Small intestine (tissue), 7 donors: ENCODE measurements at regions not wholly inside any gene's neighbourhood (a gene's known extent, or its start where the extent isn't known, plus 50 kb on each side); places are given as distances from the start of the nearest gene placed in this dataset.

ENCODE experiments used
- DNase-seq, 2 donors: peaks; one replicate each; pipeline versions ENCODE4 v3.0.0 to v3.0.0-alpha.2; 2013
- FAIRE-seq: peaks from 2 replicates; lab custom pipeline; 2012; peaks lifted over from hg19 to GRCh38; lab: Jason Lieb, UNC
- H3K27ac ChIP-seq, 3 donors: one replicate each; pipeline ENCODE4 v1.5.1; 2013; ENCODE audit warnings: low read length in 2 of 3, mild to moderate bottlenecking in 2 of 3, control low read depth in 1 of 3, inconsistent platforms in 1 of 3, low read depth in 1 of 3, moderate library complexity in 1 of 3
- H3K27me3 ChIP-seq, 3 donors: one replicate each; pipeline ENCODE4 v1.6.1; 2013; ENCODE audit warnings: low read length in 3 of 3, inconsistent platforms in 1 of 3; ENCODE audit not compliant: control insufficient read depth in 3 of 3, insufficient read depth in 3 of 3
- H3K36me3 ChIP-seq, 3 donors: one replicate each; pipeline ENCODE4 v1.6.1; 2013; ENCODE audit warnings: low read length in 3 of 3, inconsistent platforms in 1 of 3, low read depth in 1 of 3, mild to moderate bottlenecking in 1 of 3, moderate library complexity in 1 of 3; ENCODE audit not compliant: control insufficient read depth in 3 of 3, insufficient read depth in 2 of 3
- H3K4me1 ChIP-seq, 3 donors: one replicate each; pipeline ENCODE4 v1.6.1; 2013; ENCODE audit warnings: low read length in 2 of 3, inconsistent platforms in 1 of 3, low read depth in 1 of 3, mild to moderate bottlenecking in 1 of 3, moderate library complexity in 1 of 3; ENCODE audit not compliant: control insufficient read depth in 3 of 3, insufficient read depth in 2 of 3
- H3K4me3 ChIP-seq, 3 donors: one replicate each; pipeline ENCODE4 v1.5.1; 2013; ENCODE audit warnings: low read length in 3 of 3, control low read depth in 1 of 3, inconsistent platforms in 1 of 3, low read depth in 1 of 3, mild to moderate bottlenecking in 1 of 3, moderate library complexity in 1 of 3
- H3K9me3 ChIP-seq, 2 donors: one replicate each; pipeline ENCODE4 v1.6.1; 2013; ENCODE audit warnings: low read depth in 1 of 2, low read length in 1 of 2; ENCODE audit not compliant: control insufficient read depth in 2 of 2, insufficient read depth in 1 of 2
- WGBS, 3 donors: extraction: QIAGEN DNeasy Blood & Tissue Kit; methylation state at CpG; one replicate each; pipeline ENCODE4 v1.1.7; 2013; 5-methylcytosine and 5-hydroxymethylcytosine counted together
- donor health status: healthy with polysubstance abuse.
- donor health status: control.
- donor health status: control.
- donor health status: Bipolar disorder and iron deficiency.
- donor health status: healthy.

GRCh38 chr2:120866071-120866470 lies 130.4 kb downstream of the GLI2 start:
- H3K4me1 ChIP-seq, result peaks cover 0 to 7% (median 0%) of the 10 kb centered on the region in 3 donors
- H3K27me3 ChIP-seq, result peaks cover 0 to 52% (median 9%) of the 10 kb centered on the region in 3 donors
- no peak overlapping the region for H3K4me3 ChIP-seq
- H3K36me3 ChIP-seq, result no peaks in the 10 kb centered on the region
- H3K9me3 ChIP-seq, result no peaks in the 10 kb centered on the region
- DNase-seq (no peak), FAIRE-seq (no peak)
- WGBS, 3 donors, result 84 to 86% (median 84%) methylated on average over 7 of the region's 7 CpGs
- no peak overlapping the region for H3K27ac ChIP-seq

- peaks cover 0 to 57% (median 9%) of the 10 kb centered on the region in 3 donors for H3K27me3 ChIP-seq
- WGBS, 3 donors, result 77 to 83% (median 81%) methylated on average over 14 of the region's 14 CpGs
- H3K27ac ChIP-seq, result peak overlapping the region in 2 of 3 donors; percentile 52 to 74
- DNase-seq (no peak), FAIRE-seq (no peak)
- H3K36me3 ChIP-seq, result no peaks in the 10 kb centered on the region
- no peak overlapping the region for H3K4me3 ChIP-seq
- peaks cover 0 to 7% (median 0%) of the 10 kb centered on the region in 3 donors for H3K4me1 ChIP-seq
- no peaks in the 10 kb centered on the region for H3K9me3 ChIP-seq
These were observed 130.9 kb downstream of the GLI2 start for GRCh38 chr2:120866483-120867140.

GRCh38 chr2:120867290-120868241 lies 131.9 kb downstream of the GLI2 start:
- FAIRE-seq (no peak), DNase-seq (peak in 1 of 2 donors; percentile 54)
- Histone ChIP-seq H3K27ac (peak overlapping the region in 2 of 3 donors; percentile 73 to 74), H3K4me3 (peak overlapping the region in 1 of 3 donors; percentile 21), H3K4me1 (peaks cover 0 to 7% (median 0%) of the 10 kb centered on the region in 3 donors), H3K27me3 (peaks cover 0 to 59% (median 11%) of the 10 kb centered on the region in 3 donors), H3K36me3 (no peaks in the 10 kb centered on the region), H3K9me3 (no peaks in the 10 kb centered on the region)
- whole genome bisulfite sequencing, 3 donors, result 11 to 27% (median 21%) methylated on average over 45 to 54 of the region's 54 CpGs

GRCh38 chr2:120868366-120868765 lies 132.7 kb downstream of the GLI2 start:
- Histone ChIP-seq H3K9me3 (no peaks in the 10 kb centered on the region), H3K4me1 (peaks cover 0 to 7% (median 0%) of the 10 kb centered on the region in 3 donors), H3K27me3 (peaks cover 0 to 60% (median 11%) of the 10 kb centered on the region in 3 donors), H3K27ac (peak overlapping the region in 1 of 3 donors; percentile 21), H3K36me3 (no peaks in the 10 kb centered on the region), H3K4me3 (no peak overlapping the region)
- DNase-seq, result no peak
- FAIRE-seq, result no peak
- WGBS, 3 donors, result 70 to 82% (median 81%) methylated on average over 4 of the region's 4 CpGs

GRCh38 chr2:120869036-120869729 lies 133.5 kb downstream of the GLI2 start:
- no peaks in the 10 kb centered on the region for H3K9me3 ChIP-seq
- H3K36me3 ChIP-seq, result no peaks in the 10 kb centered on the region
- H3K27me3 ChIP-seq, result peaks cover 0 to 67% (median 11%) of the 10 kb centered on the region in 3 donors
- 58 to 77% (median 69%) methylated on average over 1 of the region's 1 CpG for WGBS, 3 donors
- peaks cover 0 to 7% (median 0%) of the 10 kb centered on the region in 3 donors for H3K4me1 ChIP-seq
- no peak for DNase-seq
- H3K4me3 ChIP-seq, result no peak overlapping the region
- FAIRE-seq, result no peak
- H3K27ac ChIP-seq, result no peak overlapping the region

- H3K27ac ChIP-seq, result no peak overlapping the region
- FAIRE-seq, result no peak
- DNase-seq, result no peak
- peaks cover 0 to 8% (median 0%) of the 10 kb centered on the region in 3 donors for H3K4me1 ChIP-seq
- peaks cover 0 to 65% (median 11%) of the 10 kb centered on the region in 3 donors for H3K27me3 ChIP-seq
- 30 to 54% (median 36%) methylated on average over 5 of the region's 5 CpGs for WGBS, 3 donors
- H3K9me3 ChIP-seq, result no peaks in the 10 kb centered on the region
- no peak overlapping the region for H3K4me3 ChIP-seq
- no peaks in the 10 kb centered on the region for H3K36me3 ChIP-seq
These were observed 134.2 kb downstream of the GLI2 start for GRCh38 chr2:120869730-120870466.

GRCh38 chr2:120870467-120870788 lies 134.8 kb downstream of the GLI2 start:
- DNase-seq, result no peak

More at GRCh38 chr2:120870467-120870788, 134.8 kb downstream of the GLI2 start:
- 91 to 93% (median 91%) methylated on average over 9 of the region's 9 CpGs for WGBS, 3 donors
- Histone ChIP-seq H3K36me3 (no peaks in the 10 kb centered on the region), H3K27ac (no peak overlapping the region), H3K4me3 (no peak overlapping the region), H3K9me3 (no peaks in the 10 kb centered on the region), H3K27me3 (peaks cover 0 to 66% (median 11%) of the 10 kb centered on the region in 3 donors), H3K4me1 (peaks cover 0 to 11% (median 0%) of the 10 kb centered on the region in 3 donors)
- FAIRE-seq, result no peak
